ENCODE measurements at regions not wholly inside any gene's neighbourhood (a gene's known extent, or its start where the extent isn't known, plus 50 kb on each side); places are given as distances from the start of the nearest gene placed in this dataset.

GRCh38 chr9:38335686-38336085, 56.8 kb upstream of the ALDH1B1 start:
- ChIA-PET CTCF (no interaction called here), POLR2A (no interaction called here)
- intact Hi-C loops (cut with micrococcal nuclease; ENCODE audit: unreplicated experiment), result no loop called here
- in situ Hi-C loops (cut with HindIII; ENCODE audit: low pct_unique_long_range_greater_than_20kb, low sequenced_read_pairs), result no loop called here
- H3K27me3 ChIP-seq (ENCODE audit: control insufficient read depth, insufficient read depth, low read length), result no peaks in the 10 kb centered on the region
- TF ChIP-seq, protein P1, sequence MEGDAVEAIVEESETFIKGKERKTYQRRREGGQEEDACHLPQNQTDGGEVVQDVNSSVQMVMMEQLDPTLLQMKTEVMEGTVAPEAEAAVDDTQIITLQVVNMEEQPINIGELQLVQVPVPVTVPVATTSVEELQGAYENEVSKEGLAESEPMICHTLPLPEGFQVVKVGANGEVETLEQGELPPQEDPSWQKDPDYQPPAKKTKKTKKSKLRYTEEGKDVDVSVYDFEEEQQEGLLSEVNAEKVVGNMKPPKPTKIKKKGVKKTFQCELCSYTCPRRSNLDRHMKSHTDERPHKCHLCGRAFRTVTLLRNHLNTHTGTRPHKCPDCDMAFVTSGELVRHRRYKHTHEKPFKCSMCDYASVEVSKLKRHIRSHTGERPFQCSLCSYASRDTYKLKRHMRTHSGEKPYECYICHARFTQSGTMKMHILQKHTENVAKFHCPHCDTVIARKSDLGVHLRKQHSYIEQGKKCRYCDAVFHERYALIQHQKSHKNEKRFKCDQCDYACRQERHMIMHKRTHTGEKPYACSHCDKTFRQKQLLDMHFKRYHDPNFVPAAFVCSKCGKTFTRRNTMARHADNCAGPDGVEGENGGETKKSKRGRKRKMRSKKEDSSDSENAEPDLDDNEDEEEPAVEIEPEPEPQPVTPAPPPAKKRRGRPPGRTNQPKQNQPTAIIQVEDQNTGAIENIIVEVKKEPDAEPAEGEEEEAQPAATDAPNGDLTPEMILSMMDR (IDR thresholded peaks at IDR 0.05), result no peak
- TF ChIP-seq TCF7L2 (IDR thresholded peaks at IDR 0.05; ENCODE audit: low read depth, low read length) (no peak), REST (IDR thresholded peaks at IDR 0.05; ENCODE audit: insufficient read depth in 1 of 2, low read depth in 2 of 2, low read length in 1 of 2) (no peak), POLR2AphosphoS5 (IDR thresholded peaks at IDR 0.05; ENCODE audit: low read depth, low read length) (no peak), SIN3A (IDR thresholded peaks at IDR 0.05; ENCODE audit: borderline replicate concordance, insufficient read depth, low read depth, low read length) (no peak)
- DNase-seq (ENCODE audit: low read depth, low spot score), result no peak
- H3K4me3 ChIP-seq (ENCODE audit: low read depth in 2 of 2, low read length in 2 of 2), result no peak overlapping the region
- no peak for ATAC-seq
- H3K27ac ChIP-seq (ENCODE audit: low read length), result no peak overlapping the region
- H3K36me3 ChIP-seq (ENCODE audit: control insufficient read depth, insufficient read depth, low read length), result no peaks in the 10 kb centered on the region
- BruUV-seq (replicated peaks), result no TSS peak
- H3K4me1 ChIP-seq (ENCODE audit: control insufficient read depth, insufficient read depth, low read length), result no peaks in the 10 kb centered on the region
- no peaks in the 10 kb centered on the region for H3K9me3 ChIP-seq (ENCODE audit: control insufficient read depth, insufficient read depth, low read depth, low read length)

DNA sequence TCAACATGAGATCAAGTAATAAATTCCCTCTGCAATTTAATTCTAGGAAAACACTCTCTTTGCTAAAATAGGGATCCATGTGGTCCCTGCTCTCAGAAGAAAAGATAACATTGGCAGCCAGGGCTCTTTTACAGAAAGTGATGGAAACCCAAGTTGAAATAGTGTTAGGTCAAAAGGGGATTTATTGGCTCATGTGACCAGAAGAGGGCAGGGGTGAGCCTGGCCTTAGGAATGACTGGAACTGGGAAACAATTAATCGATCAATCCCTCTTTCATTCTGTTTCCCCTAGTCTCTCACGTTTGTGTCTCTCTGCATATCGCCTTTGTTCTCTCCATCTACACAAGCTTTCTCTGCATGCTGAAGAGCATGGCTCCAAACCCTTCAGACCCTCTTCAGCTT, 58.3 kb upstream of the ALDH1B1 start:
- Histone ChIP-seq H3K4me1 (ENCODE audit: control insufficient read depth, insufficient read depth, low read length) (no peaks in the 10 kb centered on the region), H3K27ac (ENCODE audit: low read length) (no peak overlapping the region), H3K36me3 (ENCODE audit: control insufficient read depth, insufficient read depth, low read length) (no peaks in the 10 kb centered on the region), H3K27me3 (ENCODE audit: control insufficient read depth, insufficient read depth, low read length) (no peaks in the 10 kb centered on the region), H3K9me3 (ENCODE audit: control insufficient read depth, insufficient read depth, low read depth, low read length) (no peaks in the 10 kb centered on the region), H3K4me3 (ENCODE audit: low read depth in 2 of 2, low read length in 2 of 2) (no peak overlapping the region)
- ChIA-PET CTCF (no interaction called here), POLR2A (no interaction called here)
- TF ChIP-seq, protein P1 (IDR thresholded peaks at IDR 0.05), result peak; percentile 51
- no peak for TF ChIP-seq SIN3A (IDR thresholded peaks at IDR 0.05; ENCODE audit: borderline replicate concordance, insufficient read depth, low read depth, low read length)
- TF ChIP-seq REST (IDR thresholded peaks at IDR 0.05; ENCODE audit: insufficient read depth in 1 of 2, low read depth in 2 of 2, low read length in 1 of 2), result no peak
- ATAC-seq (no peak), DNase-seq (ENCODE audit: low read depth, low spot score) (no peak)
- BruUV-seq (replicated peaks), result no TSS peak
- intact Hi-C loops (cut with micrococcal nuclease; ENCODE audit: unreplicated experiment) (no loop called here), in situ Hi-C loops (cut with HindIII; ENCODE audit: low pct_unique_long_range_greater_than_20kb, low sequenced_read_pairs) (no loop called here)
